ENCODE measurements at regions not wholly inside any gene's neighbourhood (a gene's known extent, or its start where the extent isn't known, plus 50 kb on each side); places are given as distances from the start of the nearest gene placed in this dataset.

DNA sequence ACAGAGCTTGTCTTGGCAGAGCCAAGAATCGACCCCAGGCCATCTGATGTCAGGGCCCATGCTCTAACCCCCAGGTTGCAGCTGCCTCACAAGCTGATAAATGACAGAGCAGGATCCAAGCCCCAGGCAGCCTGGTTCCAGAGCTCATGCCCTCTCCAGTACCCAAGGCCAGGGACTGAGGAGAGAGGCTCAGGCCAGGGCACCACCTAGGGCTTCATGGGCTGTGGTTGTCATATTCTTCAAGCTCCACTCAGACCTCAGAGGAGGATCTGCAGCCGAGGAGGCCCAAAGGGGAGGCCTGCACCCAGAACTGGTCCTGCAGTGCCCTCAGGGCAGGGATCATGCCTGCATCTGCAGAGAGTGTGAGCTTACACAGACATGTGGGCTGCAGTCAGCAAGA, 301.1 kb downstream of the MATN1 start:
- Mint-ChIP-seq H3K27ac (ENCODE audit: unreplicated experiment) (no peak overlapping the region), H3K27me3 (ENCODE audit: low read depth, unreplicated experiment) (peaks cover 47% of the 10 kb centered on the region), H3K4me3 (ENCODE audit: unreplicated experiment) (no peak overlapping the region), H3K9me3 (ENCODE audit: unreplicated experiment) (peaks cover 10% of the 10 kb centered on the region), H3K4me1 (ENCODE audit: low read depth, unreplicated experiment) (no peaks in the 10 kb centered on the region), H3K36me3 (ENCODE audit: low read depth, unreplicated experiment) (no peaks in the 10 kb centered on the region)
- Histone ChIP-seq H3K27me3 (ENCODE audit: insufficient read depth, low read length) (peaks cover 3% of the 10 kb centered on the region), H3K79me2 (ENCODE audit: insufficient read depth, low read length) (no peaks in the 10 kb centered on the region), H3K4me2 (ENCODE audit: low read length) (no peak overlapping the region), H4K20me1 (ENCODE audit: insufficient read depth, low read length) (no peaks in the 10 kb centered on the region), H3K4me3 (ENCODE audit: insufficient read depth, low read depth, low read length) (no peak overlapping the region), H3K27ac (ENCODE audit: low read depth, low read length) (no peak overlapping the region), H3K9me3 (ENCODE audit: insufficient read depth, low read depth, low read length) (no peaks in the 10 kb centered on the region), H3K9ac (ENCODE audit: low read length) (no peak overlapping the region), H3K36me3 (ENCODE audit: insufficient read depth, low read length) (no peaks in the 10 kb centered on the region), H3K4me1 (ENCODE audit: insufficient read depth, low read length) (no peaks in the 10 kb centered on the region), H2AFZ (ENCODE audit: low read depth, low read length) (no peak overlapping the region)
- DNase-seq (ENCODE audit: low read depth) (no peak), FAIRE-seq (no peak)
- TF ChIP-seq, protein P1, sequence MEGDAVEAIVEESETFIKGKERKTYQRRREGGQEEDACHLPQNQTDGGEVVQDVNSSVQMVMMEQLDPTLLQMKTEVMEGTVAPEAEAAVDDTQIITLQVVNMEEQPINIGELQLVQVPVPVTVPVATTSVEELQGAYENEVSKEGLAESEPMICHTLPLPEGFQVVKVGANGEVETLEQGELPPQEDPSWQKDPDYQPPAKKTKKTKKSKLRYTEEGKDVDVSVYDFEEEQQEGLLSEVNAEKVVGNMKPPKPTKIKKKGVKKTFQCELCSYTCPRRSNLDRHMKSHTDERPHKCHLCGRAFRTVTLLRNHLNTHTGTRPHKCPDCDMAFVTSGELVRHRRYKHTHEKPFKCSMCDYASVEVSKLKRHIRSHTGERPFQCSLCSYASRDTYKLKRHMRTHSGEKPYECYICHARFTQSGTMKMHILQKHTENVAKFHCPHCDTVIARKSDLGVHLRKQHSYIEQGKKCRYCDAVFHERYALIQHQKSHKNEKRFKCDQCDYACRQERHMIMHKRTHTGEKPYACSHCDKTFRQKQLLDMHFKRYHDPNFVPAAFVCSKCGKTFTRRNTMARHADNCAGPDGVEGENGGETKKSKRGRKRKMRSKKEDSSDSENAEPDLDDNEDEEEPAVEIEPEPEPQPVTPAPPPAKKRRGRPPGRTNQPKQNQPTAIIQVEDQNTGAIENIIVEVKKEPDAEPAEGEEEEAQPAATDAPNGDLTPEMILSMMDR (IDR thresholded peaks at IDR 0.05; ENCODE audit: insufficient read depth, low read depth, low read length): no peak
- no peak for TF ChIP-seq EZH2 (IDR thresholded peaks at IDR 0.05; ENCODE audit: insufficient read depth, low read length)

DNA sequence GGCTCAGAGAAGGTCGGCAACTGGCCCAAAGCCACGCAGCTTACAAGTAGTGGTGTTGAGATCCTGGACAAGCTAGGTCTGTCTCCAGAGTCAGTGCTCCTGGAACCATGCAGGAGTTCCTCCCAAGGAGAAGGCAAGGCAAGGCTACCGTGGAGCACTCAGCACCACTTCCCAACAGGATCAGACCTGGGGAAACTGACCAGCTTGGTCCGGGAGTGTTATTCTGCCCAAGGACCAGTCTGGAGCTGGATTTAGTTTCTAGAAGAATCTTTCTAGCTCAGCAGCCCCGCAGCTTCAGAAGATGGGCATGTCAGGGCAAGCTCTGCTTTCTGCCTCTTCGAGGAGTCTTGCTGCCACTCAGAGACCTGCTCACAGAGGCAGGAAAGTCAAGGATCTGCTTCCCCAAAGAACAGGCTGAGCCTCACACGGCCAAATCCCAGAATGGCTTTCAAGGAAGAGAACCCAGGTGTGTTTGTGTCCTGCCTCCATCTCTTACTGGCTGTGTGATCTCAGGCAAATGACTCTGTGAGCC, 302.8 kb downstream of the MATN1 start:
- peaks cover 52% of the 10 kb centered on the region for H3K27me3 Mint-ChIP-seq (ENCODE audit: low read depth, unreplicated experiment)
- H2AFZ ChIP-seq (ENCODE audit: low read depth, low read length): no peak overlapping the region
- DNase-seq (ENCODE audit: low read depth): no peak

DNA sequence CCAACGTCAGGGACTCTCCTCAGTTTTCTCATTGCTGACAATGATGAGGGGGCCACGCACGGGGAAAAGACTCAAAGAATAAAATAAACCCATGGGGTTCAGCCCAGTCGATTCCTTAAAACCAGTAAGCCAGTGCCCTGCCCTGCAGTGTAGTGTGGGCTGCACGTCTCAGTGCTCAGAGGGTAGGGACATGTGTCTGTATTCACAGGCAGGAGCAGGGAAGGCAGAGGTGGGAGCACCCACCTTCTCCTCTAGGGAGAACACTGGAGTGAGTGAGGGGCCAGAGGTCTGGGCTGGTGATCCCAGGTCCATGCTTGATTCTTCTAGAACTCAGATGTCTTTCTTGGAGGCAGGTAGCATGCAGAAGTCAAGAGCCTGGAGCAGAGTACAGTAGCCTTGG, 303.6 kb downstream of the MATN1 start:
- Mint-ChIP-seq H3K4me1 (ENCODE audit: low read depth, unreplicated experiment) (no peaks in the 10 kb centered on the region), H3K9me3 (ENCODE audit: unreplicated experiment) (peaks cover 14% of the 10 kb centered on the region), H3K36me3 (ENCODE audit: low read depth, unreplicated experiment) (no peaks in the 10 kb centered on the region), H3K27ac (ENCODE audit: unreplicated experiment) (no peak overlapping the region), H3K27me3 (ENCODE audit: low read depth, unreplicated experiment) (peaks cover 52% of the 10 kb centered on the region), H3K4me3 (ENCODE audit: unreplicated experiment) (no peak overlapping the region)
- H3K4me2 ChIP-seq (ENCODE audit: low read length): no peak overlapping the region
- H3K9me3 ChIP-seq (ENCODE audit: insufficient read depth, low read depth, low read length): no peaks in the 10 kb centered on the region
- H3K36me3 ChIP-seq (ENCODE audit: insufficient read depth, low read length): no peaks in the 10 kb centered on the region
- H3K27me3 ChIP-seq (ENCODE audit: insufficient read depth, low read length): peaks cover 3% of the 10 kb centered on the region
- no peaks in the 10 kb centered on the region for H3K79me2 ChIP-seq (ENCODE audit: insufficient read depth, low read length)
- TF ChIP-seq EZH2 (IDR thresholded peaks at IDR 0.05; ENCODE audit: insufficient read depth, low read length): no peak
- TF ChIP-seq, protein P1 (IDR thresholded peaks at IDR 0.05; ENCODE audit: insufficient read depth, low read depth, low read length): no peak
- H3K4me1 ChIP-seq (ENCODE audit: insufficient read depth, low read length): no peaks in the 10 kb centered on the region
- FAIRE-seq: no peak
- no peak for DNase-seq (ENCODE audit: low read depth)
- H4K20me1 ChIP-seq (ENCODE audit: insufficient read depth, low read length): no peaks in the 10 kb centered on the region
- H3K9ac ChIP-seq (ENCODE audit: low read length): no peak overlapping the region
- H3K27ac ChIP-seq (ENCODE audit: low read depth, low read length): no peak overlapping the region
- H2AFZ ChIP-seq (ENCODE audit: low read depth, low read length): no peak overlapping the region
- H3K4me3 ChIP-seq (ENCODE audit: insufficient read depth, low read depth, low read length): no peak overlapping the region

More for the DNA sequence above, 302.8 kb downstream of the MATN1 start:
- H4K20me1 ChIP-seq (ENCODE audit: insufficient read depth, low read length): no peaks in the 10 kb centered on the region
- no peak for TF ChIP-seq EZH2 (IDR thresholded peaks at IDR 0.05; ENCODE audit: insufficient read depth, low read length)
- TF ChIP-seq, protein P1 (IDR thresholded peaks at IDR 0.05; ENCODE audit: insufficient read depth, low read depth, low read length): no peak
- no peaks in the 10 kb centered on the region for H3K36me3 ChIP-seq (ENCODE audit: insufficient read depth, low read length)
- Mint-ChIP-seq H3K36me3 (ENCODE audit: low read depth, unreplicated experiment) (no peaks in the 10 kb centered on the region), H3K9me3 (ENCODE audit: unreplicated experiment) (peaks cover 14% of the 10 kb centered on the region), H3K4me3 (ENCODE audit: unreplicated experiment) (no peak overlapping the region), H3K27ac (ENCODE audit: unreplicated experiment) (no peak overlapping the region), H3K4me1 (ENCODE audit: low read depth, unreplicated experiment) (no peaks in the 10 kb centered on the region)
- no peak for FAIRE-seq
- H3K9ac ChIP-seq (ENCODE audit: low read length): no peak overlapping the region
- no peak overlapping the region for H3K27ac ChIP-seq (ENCODE audit: low read depth, low read length)
- H3K4me3 ChIP-seq (ENCODE audit: insufficient read depth, low read depth, low read length): no peak overlapping the region
- H3K4me1 ChIP-seq (ENCODE audit: insufficient read depth, low read length): no peaks in the 10 kb centered on the region
- H3K27me3 ChIP-seq (ENCODE audit: insufficient read depth, low read length): peaks cover 3% of the 10 kb centered on the region
- H3K4me2 ChIP-seq (ENCODE audit: low read length): no peak overlapping the region
- H3K9me3 ChIP-seq (ENCODE audit: insufficient read depth, low read depth, low read length): no peaks in the 10 kb centered on the region
- no peaks in the 10 kb centered on the region for H3K79me2 ChIP-seq (ENCODE audit: insufficient read depth, low read length)
